GM13976 (cell line): ENCODE measurements at regions not wholly inside any gene's neighbourhood (a gene's known extent, or its start where the extent isn't known, plus 50 kb on each side); places are given as distances from the start of the nearest gene placed in this dataset.

Experiments
- DNase-seq: peaks from one replicate; pipeline ENCODE4 v3.0.0; 2012; ENCODE audit warnings: low spot score
- in situ Hi-C: fragments of 300-500 bp; cut with MboI; formaldehyde crosslinking; loops from one replicate; pipeline ENCODE4 v1.12.0; 2022; ENCODE audit warnings: low sequenced_read_pairs, mixed read lengths, inconsistent platforms; ENCODE audit not compliant: unreplicated experiment
- TF ChIP-seq, protein P1 (sequence below): IDR thresholded peaks from 2 replicates; pipeline ENCODE4 v1.5.1; 2012; ENCODE audit warnings: borderline replicate concordance, mild to moderate bottlenecking; ENCODE audit not compliant: insufficient read depth; ENCODE audit errors: extremely low read depth, missing control alignments, control extremely low read depth

DNA sequence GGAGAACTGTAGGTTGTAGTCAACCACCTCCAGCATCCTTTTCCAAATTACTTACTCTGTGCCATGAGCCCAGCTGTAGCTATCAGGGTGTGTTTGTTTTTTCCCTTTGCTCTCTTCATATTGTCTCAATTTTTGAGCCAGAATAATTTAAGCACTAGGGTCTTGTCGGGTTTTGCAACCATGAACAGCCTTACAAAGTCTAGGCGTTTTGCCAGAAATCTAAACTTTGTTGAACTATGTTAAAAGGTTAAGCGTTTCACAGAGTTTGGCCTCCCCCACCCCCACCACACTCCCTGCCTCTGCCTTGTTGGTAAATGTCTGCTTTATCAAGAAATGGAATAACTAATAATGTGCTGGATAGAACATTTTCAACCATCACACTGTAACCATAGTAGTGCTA is 190.6 kb upstream of the TTC29 start:
- no peak for DNase-seq
- in situ Hi-C loops = no loop called here
- TF ChIP-seq, protein P1, sequence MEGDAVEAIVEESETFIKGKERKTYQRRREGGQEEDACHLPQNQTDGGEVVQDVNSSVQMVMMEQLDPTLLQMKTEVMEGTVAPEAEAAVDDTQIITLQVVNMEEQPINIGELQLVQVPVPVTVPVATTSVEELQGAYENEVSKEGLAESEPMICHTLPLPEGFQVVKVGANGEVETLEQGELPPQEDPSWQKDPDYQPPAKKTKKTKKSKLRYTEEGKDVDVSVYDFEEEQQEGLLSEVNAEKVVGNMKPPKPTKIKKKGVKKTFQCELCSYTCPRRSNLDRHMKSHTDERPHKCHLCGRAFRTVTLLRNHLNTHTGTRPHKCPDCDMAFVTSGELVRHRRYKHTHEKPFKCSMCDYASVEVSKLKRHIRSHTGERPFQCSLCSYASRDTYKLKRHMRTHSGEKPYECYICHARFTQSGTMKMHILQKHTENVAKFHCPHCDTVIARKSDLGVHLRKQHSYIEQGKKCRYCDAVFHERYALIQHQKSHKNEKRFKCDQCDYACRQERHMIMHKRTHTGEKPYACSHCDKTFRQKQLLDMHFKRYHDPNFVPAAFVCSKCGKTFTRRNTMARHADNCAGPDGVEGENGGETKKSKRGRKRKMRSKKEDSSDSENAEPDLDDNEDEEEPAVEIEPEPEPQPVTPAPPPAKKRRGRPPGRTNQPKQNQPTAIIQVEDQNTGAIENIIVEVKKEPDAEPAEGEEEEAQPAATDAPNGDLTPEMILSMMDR = no peak

DNA sequence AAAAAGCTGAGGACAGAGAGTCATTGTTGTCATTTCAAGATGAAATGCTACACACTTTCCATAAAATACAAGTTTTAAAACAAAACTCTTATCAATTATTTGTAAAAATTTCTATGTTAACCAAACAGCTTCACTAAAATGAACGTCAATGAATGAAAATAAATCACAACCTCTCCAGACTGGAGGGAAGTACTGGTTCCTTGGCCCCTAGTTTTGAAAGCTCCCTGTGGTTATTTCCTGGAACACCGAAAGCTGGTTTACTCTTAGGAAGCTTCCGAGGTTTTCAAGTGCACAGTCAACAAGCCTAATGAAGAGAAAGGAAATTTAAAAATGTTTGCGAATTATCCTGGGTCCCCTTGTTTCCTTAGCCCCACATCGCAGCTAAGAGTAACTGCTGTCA is 191.1 kb upstream of the TTC29 start:
- in situ Hi-C loops = no loop called here
- DNase-seq = no peak
- TF ChIP-seq, protein P1 = no peak

DNA sequence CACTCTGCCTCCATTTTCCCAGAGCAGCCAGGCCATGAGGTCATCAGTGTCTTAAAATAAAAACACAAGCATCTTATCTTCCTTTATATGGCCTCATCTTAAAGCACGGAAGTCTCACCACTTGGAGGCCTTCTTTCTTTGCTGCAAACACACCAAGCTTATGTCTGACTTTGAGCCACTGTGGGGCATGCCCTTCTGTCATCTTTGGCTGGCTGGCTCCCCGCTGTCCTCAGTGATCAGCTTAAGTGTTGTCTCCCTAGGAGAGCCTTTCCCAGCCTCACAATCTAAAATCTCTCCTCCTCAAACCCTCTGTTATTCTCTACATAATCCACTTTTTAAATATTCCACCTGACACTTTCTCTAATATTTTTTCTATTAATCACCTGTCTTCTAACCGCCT is 191.6 kb upstream of the TTC29 start:
- in situ Hi-C loops = no loop called here
- no peak for DNase-seq
- TF ChIP-seq, protein P1 = no peak

DNA sequence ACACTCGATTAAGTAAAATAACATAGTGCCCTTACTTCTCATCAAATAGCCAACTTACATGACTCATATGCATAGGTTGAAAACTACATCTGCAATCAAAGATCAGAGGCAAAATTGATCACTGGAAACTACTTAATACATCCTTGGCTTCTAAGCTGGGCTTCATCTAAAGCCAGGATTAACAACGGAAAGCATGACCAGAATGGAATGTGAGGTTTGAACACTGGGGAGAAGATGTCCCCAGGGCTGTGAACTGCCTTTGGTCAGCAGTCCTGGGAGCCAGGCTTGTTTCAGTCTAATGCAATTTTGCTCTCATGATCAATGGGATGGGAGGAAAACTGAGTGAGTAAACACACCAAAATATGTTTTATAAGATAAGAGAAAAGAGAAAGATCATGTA is 192.5 kb upstream of the TTC29 start:
- TF ChIP-seq, protein P1 = no peak
- in situ Hi-C loops = no loop called here
- no peak for DNase-seq

DNA sequence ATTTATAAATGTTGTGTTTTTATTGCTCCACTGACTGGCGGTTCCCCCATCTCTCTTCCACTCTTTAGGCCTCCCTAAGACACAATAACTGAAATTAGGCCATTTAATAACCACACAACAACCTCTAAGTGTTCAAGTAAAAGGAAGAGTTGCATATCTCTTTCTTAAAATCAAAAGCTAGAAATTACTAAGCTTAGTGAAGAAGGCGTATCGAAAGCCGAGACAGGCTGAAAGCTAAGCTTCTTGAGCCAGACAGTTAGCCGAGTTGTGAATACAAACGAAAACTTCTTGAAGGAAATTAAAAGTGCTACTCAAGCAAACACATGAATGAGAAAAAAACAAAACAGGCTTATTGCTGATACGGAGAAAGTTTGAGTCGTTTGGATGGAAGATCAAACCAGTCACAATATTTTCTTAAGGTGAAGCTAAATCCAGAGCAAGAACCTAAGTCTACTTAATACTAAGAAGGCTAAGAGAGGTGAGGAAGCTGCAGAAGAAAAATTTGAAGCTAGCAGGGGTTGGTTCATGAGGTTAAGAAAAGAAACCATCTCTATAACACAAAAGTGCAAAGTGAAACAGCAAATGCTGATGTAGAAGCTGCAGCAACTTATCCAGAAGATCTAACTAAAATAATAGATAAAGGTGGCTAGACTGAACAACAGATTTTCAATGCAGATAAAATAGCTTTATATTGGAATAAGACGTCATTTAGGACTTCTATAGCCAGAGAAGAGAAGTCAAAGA is 194.0 kb upstream of the TTC29 start:
- in situ Hi-C loops = no loop called here
- TF ChIP-seq, protein P1 = no peak
- no peak for DNase-seq

DNA sequence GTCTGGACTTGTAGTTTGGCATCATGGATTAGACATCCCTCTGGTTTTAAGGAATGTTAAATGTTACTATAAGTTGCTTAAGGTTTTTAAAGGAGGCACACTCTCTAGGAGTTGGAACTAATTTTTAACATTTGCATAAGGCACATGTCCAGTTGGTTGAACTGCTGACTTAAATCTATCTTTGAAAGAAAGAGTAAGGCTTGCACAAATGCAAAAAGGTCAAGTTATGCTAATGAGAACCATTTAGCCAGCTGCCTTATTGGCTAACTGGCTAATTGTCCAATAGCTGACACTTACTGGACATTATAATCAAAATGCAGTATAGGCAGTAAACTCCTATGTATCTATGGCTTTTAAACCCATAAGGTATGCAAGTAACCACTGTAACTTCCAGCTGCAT is 206.1 kb upstream of the TTC29 start:
- in situ Hi-C loops = loop anchor here (25.0 kb wide), 1 partner anchor 436 kb away; no protein-coding TSS in a partner anchor
- TF ChIP-seq, protein P1 = no peak
- no peak for DNase-seq
